ENCODE measurements at regions not wholly inside any gene's neighbourhood (a gene's known extent, or its start where the extent isn't known, plus 50 kb on each side); places are given as distances from the start of the nearest gene placed in this dataset.

DNA sequence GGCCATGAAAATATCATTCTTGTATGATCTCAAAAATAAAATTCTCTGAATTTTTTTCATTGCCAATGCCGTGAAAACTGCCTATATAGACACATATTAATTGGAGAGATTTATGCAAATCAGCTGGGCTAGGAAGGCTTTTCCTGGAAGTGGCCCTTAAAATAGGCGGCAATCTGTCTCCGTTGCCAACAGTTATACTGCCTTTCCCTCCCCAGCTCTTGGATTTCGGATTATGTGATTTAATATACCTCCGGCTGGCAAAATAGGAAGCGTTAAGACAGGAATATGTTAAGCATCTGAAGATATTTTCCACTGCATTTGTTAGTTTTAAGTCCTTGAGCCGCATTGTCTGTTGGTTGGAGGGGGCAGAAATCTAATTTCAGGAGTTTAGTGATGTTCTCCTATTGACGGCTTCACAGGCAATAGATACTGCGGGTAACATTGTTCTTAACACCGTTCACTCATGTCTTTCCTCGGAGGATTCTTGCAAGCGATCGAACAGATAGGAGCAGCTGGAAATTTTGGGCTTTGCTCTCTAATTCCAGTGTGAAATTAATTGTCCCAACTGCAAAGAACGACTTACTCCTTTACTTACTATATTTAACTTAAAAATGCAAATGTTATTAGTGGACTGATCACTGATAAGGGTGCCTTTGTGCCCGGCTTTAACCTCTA lies 113.3 kb downstream of the LINC00237 start:
- DNase-seq (ENCODE audit: low spot score): no peak

DNA sequence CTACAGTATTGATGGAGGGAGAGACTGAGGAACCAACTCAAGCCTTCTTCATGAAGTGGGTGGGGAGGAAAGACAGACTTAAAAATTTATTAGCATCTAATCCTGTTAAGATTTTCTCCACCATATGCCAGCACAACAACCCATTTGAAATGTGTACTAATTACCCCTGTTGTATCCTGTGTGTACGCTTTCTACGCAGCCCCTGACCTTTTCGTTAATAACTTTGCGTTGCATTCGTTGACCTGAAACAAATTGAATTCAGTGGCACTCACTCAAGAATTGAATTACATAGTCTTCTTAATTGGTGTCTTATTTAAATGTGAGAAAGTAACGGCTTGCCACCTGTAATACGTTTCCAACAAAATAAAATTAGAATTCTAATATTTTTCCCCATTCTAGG lies 113.9 kb downstream of the LINC00237 start:
- DNase-seq (ENCODE audit: low spot score): no peak

DNA sequence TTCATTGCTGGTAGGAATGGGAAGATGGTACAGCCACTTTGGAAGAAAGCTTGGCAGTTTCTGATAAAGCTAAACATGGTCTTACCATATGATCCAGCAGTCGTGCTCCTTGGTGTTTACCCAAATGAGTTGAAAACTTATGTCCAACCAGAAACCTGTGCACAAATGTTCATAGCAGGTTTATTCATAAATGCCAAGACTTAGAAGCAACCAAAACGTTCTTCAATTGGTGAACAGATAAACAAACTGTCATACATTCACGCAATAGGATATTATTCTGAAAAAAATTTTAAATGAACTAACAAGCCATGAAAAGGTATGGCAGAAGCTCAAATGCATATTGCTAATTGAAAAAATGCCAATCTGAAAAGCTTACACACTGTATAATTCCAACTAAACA lies 117.1 kb downstream of the LINC00237 start:
- DNase-seq (ENCODE audit: low spot score): no peak

DNA sequence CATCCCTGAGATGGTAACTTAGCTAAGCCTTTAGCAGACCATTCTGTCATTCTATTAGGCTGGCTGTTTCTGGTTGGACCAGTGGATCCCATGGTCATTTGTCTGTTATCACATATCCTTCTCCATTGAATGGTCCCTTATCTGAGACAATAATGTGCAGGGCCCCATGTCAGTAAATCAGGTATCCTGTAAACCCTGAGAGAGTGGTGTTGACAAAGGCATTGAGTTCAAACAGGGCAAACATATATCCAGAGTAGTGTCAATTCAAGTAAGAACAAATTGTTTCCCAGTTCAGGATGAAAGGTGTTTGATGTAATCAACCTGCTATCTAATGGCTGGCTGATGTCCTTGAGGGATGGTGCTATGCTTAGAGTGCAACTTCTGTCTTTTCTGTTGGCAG lies 126.2 kb downstream of the LINC00237 start:
- DNase-seq (ENCODE audit: low spot score): no peak

DNA sequence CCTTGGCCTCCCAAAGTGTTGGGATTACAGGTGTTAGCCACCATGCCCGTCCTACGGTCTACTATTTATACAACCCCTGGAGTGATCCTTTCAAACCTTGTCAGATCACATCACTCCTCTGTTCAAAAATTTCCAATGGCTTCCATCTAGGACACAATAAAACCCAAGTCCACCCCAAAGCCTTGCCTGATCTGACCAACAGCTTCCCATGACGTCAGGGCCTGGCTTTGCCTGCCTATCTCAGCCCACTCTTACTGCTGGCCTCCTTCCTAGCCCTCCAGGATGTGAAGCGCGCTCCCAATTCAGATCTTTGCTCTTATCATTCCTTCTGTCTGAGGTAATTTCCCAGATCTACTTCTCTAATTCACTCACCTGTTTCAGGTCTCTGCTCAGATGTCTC lies 128.4 kb downstream of the LINC00237 start:
- no peak for DNase-seq (ENCODE audit: low spot score)

DNA sequence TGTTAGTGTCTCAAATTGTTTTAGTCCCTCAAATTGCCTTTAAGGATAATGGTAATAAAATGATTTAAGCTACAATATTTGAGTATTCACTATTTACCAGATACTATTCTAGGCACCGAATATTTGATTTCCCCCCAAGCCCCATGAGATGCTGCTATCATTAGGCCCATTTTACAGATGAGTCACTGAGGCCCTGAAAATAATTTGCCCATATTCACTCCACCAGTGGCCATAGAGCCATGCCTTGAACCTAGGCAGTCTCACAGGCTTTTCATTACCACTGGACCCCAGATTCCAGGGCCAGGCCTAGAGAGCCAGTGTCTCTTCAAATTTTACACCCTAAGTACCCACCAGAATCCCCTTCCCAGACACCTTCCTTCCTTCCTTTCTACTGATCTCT lies 133.7 kb downstream of the LINC00237 start:
- no peak for DNase-seq (ENCODE audit: low spot score)

DNA sequence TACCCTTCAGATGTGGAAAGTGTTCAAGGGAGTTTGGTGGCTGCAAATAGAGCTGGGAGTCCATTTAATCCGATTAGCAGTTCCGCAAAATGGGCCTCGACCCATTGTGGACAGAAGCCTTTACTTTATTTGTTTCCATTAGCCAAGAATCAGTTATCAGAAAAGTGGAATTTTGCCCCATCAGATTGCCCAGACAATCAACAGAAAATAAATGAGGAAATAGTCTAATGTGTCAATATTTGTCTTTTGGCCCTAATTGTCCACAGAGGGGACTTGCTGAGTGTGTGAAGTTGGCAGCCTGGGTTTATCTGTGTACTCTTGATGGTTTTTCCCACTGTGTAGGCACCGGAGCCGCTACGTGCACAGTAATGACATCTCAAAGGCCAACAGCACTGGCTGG lies 134.3 kb downstream of the LINC00237 start:
- DNase-seq (ENCODE audit: low spot score): no peak

DNA sequence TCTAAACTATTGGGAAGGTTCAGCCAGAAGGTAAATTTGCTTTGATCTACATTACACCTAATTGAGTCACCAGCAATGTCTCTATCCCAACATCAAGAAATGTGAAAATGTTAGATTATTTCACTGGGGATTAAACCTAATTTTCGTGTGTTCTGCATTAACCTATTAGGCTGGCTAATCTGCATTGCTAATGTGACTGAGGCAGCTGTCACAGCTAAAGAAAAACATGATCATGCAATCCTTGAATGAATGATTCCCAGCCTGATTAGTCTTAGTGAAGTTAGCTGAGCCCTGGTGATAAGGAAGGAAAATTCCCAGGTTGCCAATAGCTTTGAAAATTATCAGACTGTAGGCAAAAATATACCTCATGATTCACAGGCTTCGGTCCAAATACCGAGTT lies 135.3 kb downstream of the LINC00237 start:
- no peak for DNase-seq (ENCODE audit: low spot score)

DNA sequence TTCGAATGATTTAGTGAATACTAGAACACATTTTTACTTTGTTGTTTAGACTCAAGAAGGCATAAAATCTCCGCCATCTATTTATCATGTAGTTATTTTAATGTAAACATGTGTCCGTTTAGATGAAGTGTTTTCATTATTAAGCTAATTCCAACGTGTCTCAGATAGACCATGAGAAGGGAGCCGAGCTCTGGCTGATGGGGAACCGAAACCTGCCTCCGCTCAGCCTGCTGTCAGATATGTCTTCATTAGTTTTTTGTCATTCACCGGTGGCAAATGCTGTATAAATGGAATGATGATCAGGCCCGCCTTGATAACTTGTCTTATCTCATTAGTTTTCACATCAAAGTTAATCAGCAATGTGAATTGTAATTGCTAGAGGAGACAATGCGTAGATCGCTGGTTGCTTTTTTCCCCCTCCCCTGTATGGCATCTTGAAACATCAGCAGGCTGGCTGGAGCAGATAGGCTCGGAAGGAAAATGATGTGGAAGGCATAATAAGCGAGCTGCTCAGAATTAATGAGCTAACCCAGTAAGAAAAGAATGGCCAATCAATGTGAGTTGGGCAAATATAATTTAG lies 136.4 kb downstream of the LINC00237 start:
- no peak for DNase-seq (ENCODE audit: low spot score)

DNA sequence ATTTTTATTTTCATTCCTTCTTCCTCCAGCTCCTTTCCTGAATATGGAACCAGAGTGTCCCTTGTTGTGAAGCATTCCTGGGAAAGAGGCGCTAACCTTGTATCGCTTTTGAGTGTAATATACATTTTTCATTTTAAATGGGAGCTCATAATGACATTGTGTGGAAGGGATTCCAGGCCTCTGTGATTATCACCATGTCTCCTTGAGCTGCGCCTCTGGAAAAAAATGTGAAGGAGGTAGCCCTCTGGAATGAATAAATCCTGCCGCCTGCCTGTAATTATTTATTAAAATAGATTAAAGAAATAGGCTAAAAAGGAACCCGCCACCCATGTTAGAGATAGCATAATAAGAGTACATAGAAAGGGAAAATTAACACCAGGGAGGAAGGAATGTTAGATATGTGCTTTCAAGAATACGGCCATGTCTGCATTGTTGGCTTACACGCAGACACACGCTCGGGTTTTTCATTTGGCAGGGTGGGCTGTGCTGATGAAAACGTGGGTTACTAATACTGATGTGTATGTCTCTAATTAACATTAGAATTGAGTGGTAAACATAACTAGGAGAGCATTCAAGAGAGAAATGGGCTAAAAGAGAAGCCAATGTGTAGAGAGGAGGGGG lies 138.5 kb downstream of the LINC00237 start:
- DNase-seq (ENCODE audit: low spot score): no peak

DNA sequence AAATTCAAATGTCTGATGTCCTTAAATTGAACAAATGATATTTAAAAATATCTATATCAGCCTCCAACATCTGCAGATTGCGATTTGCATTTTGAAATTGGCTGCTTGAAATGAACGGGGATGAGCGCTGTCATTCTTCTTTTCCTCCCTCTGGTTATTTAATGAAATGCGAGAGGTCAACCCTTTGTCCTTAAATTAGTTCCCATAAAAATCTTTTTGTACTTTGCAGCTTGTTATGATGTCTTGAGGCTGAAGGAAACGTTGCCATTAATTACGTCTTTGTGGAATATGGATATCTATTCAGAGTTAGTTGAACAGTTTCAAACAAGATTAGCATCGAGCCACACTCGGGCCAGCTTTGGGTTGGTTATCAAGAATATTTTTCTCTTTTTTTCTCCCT lies 140.0 kb downstream of the LINC00237 start:
- DNase-seq (ENCODE audit: low spot score): no peak

DNA sequence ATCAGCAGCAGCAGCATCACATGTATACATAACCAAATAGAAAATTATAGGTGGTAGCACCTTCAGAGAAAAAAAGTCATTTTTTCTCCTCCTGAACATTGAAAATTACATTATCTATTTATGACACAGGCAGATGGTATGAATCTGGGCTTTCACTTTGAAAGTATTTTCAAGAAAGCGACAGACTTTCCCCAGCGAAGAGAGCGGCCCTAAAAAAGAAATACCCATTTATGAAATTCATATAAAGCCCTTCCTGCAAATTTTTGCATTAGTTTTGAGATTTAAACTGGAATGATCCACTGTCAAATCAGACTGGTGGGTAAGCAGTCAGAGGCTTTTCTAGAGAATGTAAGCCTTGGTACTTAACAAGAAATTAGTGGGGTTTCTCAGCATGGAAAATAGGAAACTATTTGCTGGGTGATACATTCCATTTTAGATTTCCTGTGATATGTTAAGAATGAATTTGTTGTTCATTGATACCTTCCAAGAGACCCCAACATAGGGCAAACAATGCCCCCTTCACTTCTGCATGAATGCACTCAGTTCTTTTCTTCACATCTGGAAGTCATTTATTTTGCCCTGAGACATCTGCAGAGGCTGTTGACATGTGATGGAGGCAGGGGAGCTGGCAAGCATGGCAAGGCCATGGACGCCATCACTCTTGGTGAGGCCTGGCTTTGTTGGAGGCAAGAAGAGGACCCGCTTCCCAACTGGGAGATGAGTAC lies 147.0 kb downstream of the LINC00237 start:
- no peak for DNase-seq (ENCODE audit: low spot score)

DNA sequence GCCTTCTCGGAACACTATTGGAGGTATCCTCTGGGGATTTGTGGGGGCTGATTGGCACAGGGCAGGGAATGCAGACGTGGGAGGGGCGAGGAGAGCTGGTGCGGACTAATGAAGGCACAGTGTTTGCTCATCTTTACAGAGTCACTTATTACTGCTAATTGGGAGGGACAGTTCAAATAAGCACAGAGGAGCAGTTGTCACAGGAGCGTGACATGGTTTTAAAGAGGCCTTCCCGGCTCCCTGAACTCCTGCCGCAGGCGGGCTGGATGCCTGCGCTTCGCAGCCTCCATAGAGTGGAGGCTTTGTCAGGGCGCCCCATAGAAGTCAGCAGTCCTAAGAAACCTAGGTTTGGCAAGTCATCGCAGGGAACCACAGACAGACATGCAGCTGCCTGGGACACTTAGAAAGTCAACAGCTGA lies 149.6 kb downstream of the LINC00237 start:
- no peak for DNase-seq (ENCODE audit: low spot score)

DNA sequence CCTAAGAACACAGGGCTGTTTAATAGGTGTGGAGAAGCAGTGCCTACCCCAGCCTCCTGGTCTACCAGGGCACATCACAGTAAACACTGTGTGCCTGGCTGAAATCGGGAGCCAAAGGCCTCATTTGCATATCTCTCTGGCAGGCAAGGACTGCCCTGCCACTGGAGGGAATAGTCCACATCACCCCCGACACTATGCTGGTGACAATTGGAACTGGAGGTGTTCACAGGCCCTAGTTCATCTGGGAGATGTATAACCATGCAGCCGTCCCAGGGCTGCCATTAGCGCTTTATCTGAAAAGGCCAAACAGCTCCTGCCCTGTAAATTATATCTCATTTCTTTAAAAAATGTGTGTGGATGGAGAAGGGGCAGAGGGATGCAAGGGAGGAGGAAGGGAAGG lies 150.3 kb downstream of the LINC00237 start:
- no peak for DNase-seq (ENCODE audit: low spot score)

DNA sequence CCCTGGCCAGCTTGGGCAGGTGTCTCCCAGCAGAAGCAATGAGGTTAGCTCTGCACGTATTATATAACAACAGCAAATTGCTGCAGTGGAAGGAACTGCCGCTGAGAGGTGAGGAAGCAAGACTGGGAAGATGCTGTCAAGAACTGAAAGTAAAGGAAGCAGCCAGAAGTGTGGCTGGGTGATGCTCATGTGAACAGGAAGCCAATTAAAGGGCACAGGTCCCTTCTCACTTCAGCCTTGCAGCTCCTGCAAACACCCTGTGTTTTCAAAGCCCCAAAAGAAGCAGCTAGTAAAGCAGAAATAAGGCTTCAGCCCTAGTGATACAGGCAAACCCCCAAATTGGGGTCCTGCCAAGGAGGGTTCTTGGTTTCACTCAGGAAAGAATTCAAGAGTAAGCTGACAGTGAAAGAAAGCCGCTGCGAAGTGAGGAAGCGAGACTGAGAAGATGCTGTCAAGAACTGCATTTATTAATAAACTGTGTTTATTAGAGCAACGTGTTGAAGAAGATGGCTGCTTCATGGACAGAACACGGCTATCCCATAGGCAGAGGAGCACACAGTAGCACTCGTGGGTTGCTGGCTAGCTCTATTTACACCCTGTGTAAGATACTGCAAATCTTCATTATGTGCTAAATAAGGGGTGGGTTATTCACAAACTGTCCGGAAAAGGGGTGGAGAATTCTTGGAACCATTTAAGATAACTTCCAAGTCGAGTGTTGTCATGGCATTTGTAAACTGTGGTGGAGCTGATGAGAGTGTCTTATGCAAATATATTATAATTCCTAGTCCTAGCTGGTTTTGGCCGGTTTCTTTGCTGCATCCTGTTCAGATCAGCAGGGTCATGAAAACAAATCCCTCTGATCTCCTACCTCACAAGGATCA lies 152.2 kb downstream of the LINC00237 start:
- DNase-seq (ENCODE audit: low spot score): no peak

DNA sequence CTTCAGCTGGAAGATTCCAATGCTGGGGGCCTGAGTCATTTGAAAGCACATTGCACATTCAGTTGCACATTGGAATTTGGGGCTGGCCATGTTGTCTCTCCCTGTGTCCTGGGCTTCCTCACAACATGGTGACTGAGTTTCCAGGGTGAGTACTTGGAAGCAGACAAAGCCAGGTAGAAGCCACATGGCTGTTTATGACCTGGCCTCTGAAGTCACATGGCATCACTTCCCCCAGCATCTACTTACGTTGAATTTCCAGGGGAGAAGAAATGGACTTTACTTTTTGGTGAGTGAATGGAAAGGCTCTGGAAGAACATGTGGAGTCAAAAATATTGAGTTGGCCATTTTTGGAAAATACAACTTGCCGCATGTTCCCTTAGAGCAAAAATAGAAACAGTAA lies 155.5 kb downstream of the LINC00237 start:
- no peak for DNase-seq (ENCODE audit: low spot score)

DNA sequence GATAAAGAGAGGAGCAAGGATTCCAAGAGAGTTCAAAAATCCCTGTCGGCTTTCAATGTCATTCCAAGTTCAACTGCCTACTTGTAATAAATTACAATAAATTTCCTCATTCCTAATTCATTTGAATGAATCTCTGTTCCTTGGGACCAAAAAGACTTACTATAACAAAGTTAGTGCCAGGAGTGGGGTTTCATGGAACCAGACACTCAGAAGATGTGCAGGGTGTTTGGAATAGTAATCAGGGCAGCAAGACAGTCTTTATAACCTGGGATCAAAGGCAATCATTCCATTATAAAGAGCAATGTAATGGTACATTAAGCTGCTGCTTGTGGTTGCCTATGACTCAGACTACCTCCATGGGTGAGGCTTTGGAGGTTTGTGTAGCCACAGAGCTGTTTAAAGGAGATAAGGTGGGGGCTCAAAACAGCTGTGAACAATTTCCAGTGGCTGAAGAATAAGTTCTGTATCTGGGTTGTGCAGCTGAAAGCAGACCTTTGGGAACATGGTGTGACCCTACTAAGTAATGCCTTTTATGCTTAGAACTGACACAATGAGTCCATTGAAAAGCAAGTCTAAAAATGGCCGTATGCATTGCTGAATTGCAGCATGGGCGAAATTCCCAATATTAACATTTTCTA lies 159.9 kb downstream of the LINC00237 start:
- DNase-seq (ENCODE audit: low spot score): no peak

DNA sequence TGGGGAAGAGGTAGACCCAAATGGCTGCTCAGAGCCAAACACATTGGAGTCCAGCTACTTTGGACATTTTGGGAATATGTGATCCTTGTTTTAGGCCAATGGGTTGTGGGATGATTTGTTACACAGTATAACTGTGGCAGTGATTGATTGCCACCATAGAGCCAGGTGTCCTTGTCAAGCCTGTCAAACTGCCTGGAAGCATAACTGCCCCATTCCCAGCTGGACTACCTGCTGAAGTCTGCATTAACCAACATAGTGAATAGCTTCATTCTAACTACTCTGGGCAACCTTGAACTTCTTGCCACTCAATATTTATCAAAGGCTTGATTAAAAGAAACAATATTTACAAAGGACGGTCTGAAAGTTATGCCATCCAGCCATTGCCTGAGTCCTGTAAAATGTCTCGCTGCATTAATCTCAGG lies 164.7 kb downstream of the LINC00237 start:
- DNase-seq (ENCODE audit: low spot score): no peak

DNA sequence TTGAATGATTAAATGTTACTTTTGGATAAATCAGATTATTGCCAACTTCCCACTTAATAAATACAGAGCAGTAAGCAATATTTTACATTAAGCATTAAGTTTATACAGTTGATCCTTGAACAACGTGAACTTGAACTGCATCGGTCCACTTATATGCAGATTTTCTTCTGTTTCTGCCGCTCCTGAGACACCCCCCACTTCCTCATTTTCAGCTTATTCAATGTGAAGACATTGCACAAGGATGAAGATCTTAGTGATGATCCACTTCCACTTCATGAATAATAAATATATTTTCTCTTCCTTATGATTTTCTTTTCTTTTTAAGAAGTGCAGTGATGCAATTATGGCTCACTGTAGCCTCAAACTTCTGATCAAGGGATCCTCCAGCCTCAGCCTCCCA lies 167.2 kb downstream of the LINC00237 start:
- no peak for DNase-seq (ENCODE audit: low spot score)

DNA sequence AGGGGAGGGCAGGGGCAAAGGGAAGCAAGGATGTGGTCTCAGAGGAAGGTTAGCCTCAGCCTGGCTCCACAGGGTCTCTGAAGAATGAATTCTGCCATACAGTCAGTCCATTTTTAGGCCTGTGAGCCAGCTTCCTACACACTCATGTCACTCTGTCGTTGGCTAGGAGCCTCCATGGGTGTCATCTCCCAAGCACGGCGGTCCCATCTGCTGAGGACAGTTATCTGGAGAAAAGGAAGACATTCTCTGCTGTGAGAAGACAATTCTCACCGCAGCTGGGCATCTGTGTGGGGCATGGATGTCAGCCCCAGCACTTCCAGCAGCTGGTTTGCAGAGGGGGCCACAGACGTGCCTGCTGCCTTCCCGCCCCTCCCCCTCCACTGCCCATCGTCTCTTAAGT lies 167.6 kb downstream of the LINC00237 start:
- DNase-seq (ENCODE audit: low spot score): no peak

DNA sequence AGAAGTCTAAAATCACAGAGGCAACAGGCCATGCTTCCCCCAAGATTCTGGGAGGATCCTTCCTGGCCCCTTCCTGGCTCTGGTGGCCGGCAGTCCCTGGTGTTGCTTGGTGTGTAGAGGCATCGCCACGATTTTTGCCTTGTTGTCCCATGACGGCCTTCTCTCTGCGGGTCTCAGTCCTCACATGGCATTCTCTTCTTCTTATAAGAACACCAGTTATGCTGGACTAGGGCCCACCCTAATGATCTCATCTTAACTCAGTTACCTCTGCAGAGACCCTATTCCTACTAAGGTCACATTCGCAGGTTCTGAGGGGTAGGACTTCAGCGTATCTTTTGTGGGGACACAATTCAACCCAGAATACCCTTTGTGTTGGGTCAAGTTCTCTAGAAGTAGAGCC lies 168.0 kb downstream of the LINC00237 start:
- no peak for DNase-seq (ENCODE audit: low spot score)
